Prostate gland (tissue), 2 donors: ENCODE measurements at regions not wholly inside any gene's neighbourhood (a gene's known extent, or its start where the extent isn't known, plus 50 kb on each side); places are given as distances from the start of the nearest gene placed in this dataset.

Source experiments
- DNase-seq: peaks from one replicate; pipeline ENCODE4 v3.0.0-alpha.2; 2019; ENCODE audit warnings: low spot score
- H3K27ac ChIP-seq, 2 donors: fragments of 200-600 bp; sonication (generic); 2 replicates each; pipeline ENCODE4 v1.5.1; 2017 to 2019
- H3K27me3 ChIP-seq: fragments of 200-600 bp; sonication (generic); replicated peaks from 2 replicates; pipeline ENCODE4 v1.5.1; 2019; ENCODE audit not compliant: insufficient read depth
- H3K36me3 ChIP-seq, 2 donors: fragments of 200-600 bp; sonication (generic); 1 replicate in 1 of 2; 2 replicates in 1 of 2; pipeline versions ENCODE4 v1.5.1 to v1.8.1; 2017 to 2019
- H3K4me1 ChIP-seq: fragments of 200-600 bp; sonication (generic); replicated peaks from 2 replicates; pipeline ENCODE4 v1.5.1; 2019
- H3K4me3 ChIP-seq, 2 donors: fragments of 200-600 bp; sonication (generic); 2 replicates each; pipeline ENCODE4 v1.5.1; 2017 to 2019
- H3K9me3 ChIP-seq: fragments of 200-600 bp; sonication (generic); 2 replicates; pipeline ENCODE4 v1.5.1; 2017
- POLR2A ChIP-seq: fragments of 450-650 bp; IDR thresholded peaks from one replicate; pipeline ENCODE4 v1.6.1; 2016; ENCODE audit warnings: antibody characterized with exemption, mild to moderate bottlenecking
- POLR2AphosphoS5 ChIP-seq: sonication (generic); formaldehyde crosslinking; IDR thresholded peaks from one replicate; pipeline ENCODE4 v1.6.1; 2017; ENCODE audit warnings: antibody characterized with exemption
- WGBS: methylation state at CpG from one replicate; pipeline ENCODE4 v1.1.5; 2018; 5-methylcytosine and 5-hydroxymethylcytosine counted together
- intact Hi-C: fragments of 100-400 bp; cut with DNase I; formaldehyde crosslinking; loops from one replicate; pipeline ENCODE4 v1.14.2; 2022
- TF ChIP-seq, protein P1 (sequence below), 4 experiments: fragments of 200-600 bp in 2 of 4; fragments of 450-650 bp in 2 of 4; sonication (generic) in 2 of 4; IDR thresholded peaks; 1 replicate in 3 of 4; 2 replicates in 1 of 4; pipeline ENCODE4 v1.5.1; 2016 to 2019; ENCODE audit warnings: antibody characterized with exemption in 4 of 4, mild to moderate bottlenecking in 2 of 4, moderate library complexity in 2 of 4

DNA sequence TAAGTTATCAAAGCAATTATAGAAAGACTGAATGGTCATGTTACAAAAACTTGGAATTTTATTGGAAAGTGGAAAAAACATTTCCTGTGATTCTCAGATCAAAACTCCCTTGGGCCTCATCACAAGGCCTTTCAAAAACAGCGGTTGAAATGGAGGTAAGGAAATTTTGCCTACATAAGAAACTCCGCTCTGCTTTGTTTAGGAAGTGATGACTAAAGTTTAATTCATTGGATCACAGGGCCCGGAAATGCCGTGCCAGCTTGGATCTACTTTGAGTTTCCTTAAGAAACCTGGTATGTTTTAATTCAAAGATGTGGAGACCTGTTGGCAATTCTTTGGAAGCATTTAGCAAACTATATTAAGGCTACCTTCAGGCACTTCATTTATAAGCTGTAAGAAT is 143.9 kb upstream of the MME start:
- no peaks in the 10 kb centered on the region for H3K36me3 ChIP-seq
- no peak for DNase-seq
- no peaks in the 10 kb centered on the region for H3K4me1 ChIP-seq
- intact Hi-C loops, result no loop called here
- no peaks in the 10 kb centered on the region for H3K9me3 ChIP-seq
- WGBS, result 83% methylated on average over 4 of the region's 4 CpGs
- TF ChIP-seq, protein P1, sequence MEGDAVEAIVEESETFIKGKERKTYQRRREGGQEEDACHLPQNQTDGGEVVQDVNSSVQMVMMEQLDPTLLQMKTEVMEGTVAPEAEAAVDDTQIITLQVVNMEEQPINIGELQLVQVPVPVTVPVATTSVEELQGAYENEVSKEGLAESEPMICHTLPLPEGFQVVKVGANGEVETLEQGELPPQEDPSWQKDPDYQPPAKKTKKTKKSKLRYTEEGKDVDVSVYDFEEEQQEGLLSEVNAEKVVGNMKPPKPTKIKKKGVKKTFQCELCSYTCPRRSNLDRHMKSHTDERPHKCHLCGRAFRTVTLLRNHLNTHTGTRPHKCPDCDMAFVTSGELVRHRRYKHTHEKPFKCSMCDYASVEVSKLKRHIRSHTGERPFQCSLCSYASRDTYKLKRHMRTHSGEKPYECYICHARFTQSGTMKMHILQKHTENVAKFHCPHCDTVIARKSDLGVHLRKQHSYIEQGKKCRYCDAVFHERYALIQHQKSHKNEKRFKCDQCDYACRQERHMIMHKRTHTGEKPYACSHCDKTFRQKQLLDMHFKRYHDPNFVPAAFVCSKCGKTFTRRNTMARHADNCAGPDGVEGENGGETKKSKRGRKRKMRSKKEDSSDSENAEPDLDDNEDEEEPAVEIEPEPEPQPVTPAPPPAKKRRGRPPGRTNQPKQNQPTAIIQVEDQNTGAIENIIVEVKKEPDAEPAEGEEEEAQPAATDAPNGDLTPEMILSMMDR (IDR thresholded peaks at IDR 0.05), result no peak
- TF ChIP-seq POLR2A, result no peak
- TF ChIP-seq POLR2AphosphoS5, result no peak
- H3K4me3 ChIP-seq, result no peak overlapping the region
- no peak overlapping the region for H3K27ac ChIP-seq
- H3K27me3 ChIP-seq, result no peaks in the 10 kb centered on the region

DNA sequence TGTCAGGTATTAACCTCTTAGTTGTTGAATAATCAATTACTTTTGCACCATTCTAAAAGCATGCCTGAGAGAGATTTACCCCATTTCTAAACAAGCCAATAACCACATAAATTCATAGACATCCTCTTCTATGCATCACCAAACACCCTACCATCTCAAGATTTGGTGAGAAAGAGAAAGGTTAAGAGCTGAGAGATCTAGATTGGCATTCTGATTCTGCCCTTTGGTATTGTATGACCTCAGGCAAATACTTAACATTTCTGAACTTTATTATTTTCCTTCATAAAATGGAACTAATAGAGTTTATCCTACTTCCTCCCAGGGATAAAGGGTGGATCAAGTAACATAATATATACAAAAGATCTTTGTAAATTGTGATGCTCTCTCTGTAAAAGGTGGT is 146.5 kb upstream of the MME start:
- Histone ChIP-seq H3K4me3 (no peak overlapping the region), H3K9me3 (no peaks in the 10 kb centered on the region), H3K4me1 (no peaks in the 10 kb centered on the region), H3K27ac (no peak overlapping the region), H3K36me3 (no peaks in the 10 kb centered on the region), H3K27me3 (no peaks in the 10 kb centered on the region)
- DNase-seq, result no peak
- TF ChIP-seq POLR2A (no peak), POLR2AphosphoS5 (no peak)
- TF ChIP-seq, protein P1 (IDR thresholded peaks at IDR 0.05), result no peak
- intact Hi-C loops, result no loop called here

- TF ChIP-seq, protein P1 (IDR thresholded peaks at IDR 0.05), result no peak
- no peak for TF ChIP-seq POLR2A
- no peak for TF ChIP-seq POLR2AphosphoS5
Observed at GRCh38 chr3:154932633-154933032, 147.5 kb upstream of the MME start.

DNA sequence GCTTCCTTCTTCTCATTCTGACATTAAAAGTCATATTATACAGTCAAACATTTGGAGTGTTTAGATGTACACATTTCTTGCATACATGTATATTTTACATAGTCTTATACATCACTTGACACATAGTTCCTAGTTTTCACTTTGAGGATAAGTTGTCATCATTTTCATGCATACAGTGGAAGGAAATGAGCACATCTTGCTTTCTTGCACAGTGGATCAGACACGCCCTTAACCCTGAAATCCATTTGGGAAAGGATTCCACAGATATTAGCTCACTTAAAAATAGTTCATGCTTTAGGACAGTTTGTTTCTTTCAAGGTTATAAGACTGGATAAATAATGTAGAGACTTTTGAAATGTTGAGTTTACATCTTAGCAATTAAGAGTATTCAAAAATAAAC is 148.6 kb upstream of the MME start:
- WGBS, result 77% methylated on average over 1 of the region's 1 CpG

More at GRCh38 chr3:154932633-154933032, 147.5 kb upstream of the MME start:
- DNase-seq, result no peak
- intact Hi-C loops, result no loop called here
- Histone ChIP-seq H3K4me1 (no peaks in the 10 kb centered on the region), H3K9me3 (no peaks in the 10 kb centered on the region), H3K36me3 (no peaks in the 10 kb centered on the region), H3K27me3 (no peaks in the 10 kb centered on the region), H3K4me3 (no peak overlapping the region), H3K27ac (no peak overlapping the region)

DNA sequence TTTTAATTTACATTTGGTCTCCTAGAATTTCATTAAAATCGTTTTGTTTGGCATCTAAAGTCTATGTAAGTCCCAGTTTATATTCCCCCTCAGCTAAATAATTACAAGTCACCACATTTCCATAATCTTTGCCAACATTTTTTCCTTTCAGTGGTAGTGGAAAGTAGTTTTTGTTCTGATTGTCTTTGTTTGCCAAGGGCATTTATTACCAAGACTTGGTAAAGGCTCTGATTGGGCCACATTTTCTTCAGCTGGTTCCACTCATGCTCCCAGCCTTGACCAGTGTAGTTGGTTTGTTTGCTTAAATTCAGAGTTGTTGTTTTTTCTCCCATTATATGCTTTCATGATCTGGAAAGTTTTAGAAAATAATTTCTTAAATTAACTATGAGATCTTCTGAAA is 153.4 kb upstream of the MME start:
- H3K9me3 ChIP-seq, result no peaks in the 10 kb centered on the region
- H3K27ac ChIP-seq, result no peak overlapping the region
- intact Hi-C loops, result no loop called here
- WGBS, result 10% methylated on average over 1 of the region's 1 CpG
- no peaks in the 10 kb centered on the region for H3K36me3 ChIP-seq
- no peak overlapping the region for H3K4me3 ChIP-seq
- H3K27me3 ChIP-seq, result no peaks in the 10 kb centered on the region
- no peak for DNase-seq
- no peaks in the 10 kb centered on the region for H3K4me1 ChIP-seq
- TF ChIP-seq, protein P1 (IDR thresholded peaks at IDR 0.05), result no peak
- TF ChIP-seq POLR2A (no peak), POLR2AphosphoS5 (no peak)

More for the DNA sequence above, 148.6 kb upstream of the MME start:
- Histone ChIP-seq H3K27ac (no peak overlapping the region), H3K4me3 (no peak overlapping the region), H3K36me3 (no peaks in the 10 kb centered on the region), H3K27me3 (no peaks in the 10 kb centered on the region), H3K9me3 (no peaks in the 10 kb centered on the region), H3K4me1 (no peaks in the 10 kb centered on the region)
- TF ChIP-seq, protein P1 (IDR thresholded peaks at IDR 0.05), result no peak
- no peak for DNase-seq
- intact Hi-C loops, result no loop called here
